HL-60/S4 (cell line): ENCODE measurements at regions not wholly inside any gene's neighbourhood (a gene's known extent, or its start where the extent isn't known, plus 50 kb on each side); places are given as distances from the start of the nearest gene placed in this dataset.
"Not testable (repeated sequence)": the region's sequence is repeated elsewhere in the genome, so short reads cannot be mapped to it uniquely, and the experiment has no call there.

Experiments used
- in situ Hi-C: fragments of 300-500 bp; cut with MboI; formaldehyde crosslinking; loops from 2 replicates; pipeline ENCODE4 v1.14.3; 2022; ENCODE audit warnings: low sequenced_read_pairs

DNA sequence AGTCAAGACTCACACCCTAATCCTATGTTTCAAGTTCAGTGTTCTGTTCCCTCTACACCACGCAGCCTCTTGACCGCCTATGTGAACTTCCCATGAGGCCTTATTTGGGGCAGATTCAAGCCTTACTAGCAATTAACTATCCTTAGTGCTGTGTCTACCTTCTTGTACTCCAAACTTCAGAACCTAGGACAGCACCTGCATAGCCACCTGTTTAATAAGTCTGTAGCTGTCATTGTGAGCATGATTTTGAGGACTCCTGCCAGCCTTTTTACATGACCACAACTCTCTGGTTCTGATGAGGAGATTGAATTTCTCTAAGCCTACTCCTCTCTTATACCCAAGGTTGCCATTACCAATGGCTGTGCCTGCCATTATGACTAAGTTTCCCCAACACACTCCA is 50.8 kb upstream of the PCSK1 start:
- in situ Hi-C loops = no loop called here

DNA sequence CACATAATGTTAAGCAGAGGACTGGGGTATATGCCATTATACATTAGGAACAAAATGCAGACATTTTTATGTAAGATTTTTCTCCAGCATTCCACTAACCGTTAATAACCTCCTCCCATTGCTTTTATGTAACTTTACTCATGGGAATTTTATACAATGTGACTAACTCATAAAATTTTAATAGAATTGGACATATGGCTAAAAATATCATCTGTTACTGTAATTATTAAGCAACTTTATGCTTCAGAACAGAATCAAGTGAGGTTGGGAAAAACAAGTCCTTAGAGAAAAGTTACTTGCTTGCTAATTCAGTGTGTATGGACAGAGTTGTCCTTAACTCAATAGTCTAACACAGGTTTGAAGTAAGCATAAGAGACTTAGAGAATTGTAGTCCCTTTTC is 54.8 kb upstream of the PCSK1 start:
- in situ Hi-C loops = no loop called here

DNA sequence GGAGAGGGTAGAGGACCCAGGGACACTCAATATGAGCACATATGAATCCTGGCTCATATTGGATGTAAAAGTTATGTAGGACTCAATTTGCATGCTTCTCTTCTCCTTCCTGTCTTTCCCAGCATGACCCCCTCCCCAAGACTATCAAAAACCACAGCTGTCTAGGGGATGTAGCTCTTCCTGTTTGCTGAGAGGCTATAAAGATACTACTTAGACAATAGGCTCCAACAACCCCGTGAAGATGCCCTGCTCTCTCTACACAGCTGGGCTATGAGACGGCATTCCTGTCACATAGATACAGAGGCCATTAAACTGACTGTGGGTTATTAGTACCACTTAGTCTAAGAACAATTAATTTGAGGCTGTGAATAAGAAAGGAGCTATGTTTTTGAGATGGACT is 56.5 kb upstream of the PCSK1 start:
- in situ Hi-C loops = no loop called here

DNA sequence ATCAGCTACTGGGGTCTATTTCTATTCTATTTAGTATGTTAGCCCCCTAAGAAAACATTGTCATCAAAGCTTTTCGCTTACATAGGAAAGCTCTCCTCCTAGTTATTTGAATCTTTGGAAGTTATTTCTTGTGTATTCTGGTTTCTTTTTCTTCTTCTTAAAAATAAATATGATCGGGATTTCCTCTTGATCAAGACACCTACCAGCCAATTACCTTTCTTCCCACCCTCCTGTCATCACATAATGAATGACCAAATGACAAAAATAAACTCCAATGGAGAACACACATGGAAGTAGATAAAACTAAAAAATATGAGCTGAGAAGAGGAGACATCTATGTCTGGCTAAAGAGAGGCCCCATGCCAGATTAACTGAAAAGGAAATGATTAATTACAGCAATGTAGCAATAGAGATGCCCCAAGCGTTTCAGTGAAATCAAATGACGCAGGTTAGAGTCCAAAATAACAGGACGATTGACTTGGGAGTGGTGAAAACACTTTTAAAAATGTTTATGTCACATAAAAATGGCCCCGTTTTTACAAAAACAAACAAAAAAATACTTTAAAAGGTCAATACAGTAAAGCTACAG is 59.5 kb upstream of the PCSK1 start:
- in situ Hi-C loops = no loop called here

DNA sequence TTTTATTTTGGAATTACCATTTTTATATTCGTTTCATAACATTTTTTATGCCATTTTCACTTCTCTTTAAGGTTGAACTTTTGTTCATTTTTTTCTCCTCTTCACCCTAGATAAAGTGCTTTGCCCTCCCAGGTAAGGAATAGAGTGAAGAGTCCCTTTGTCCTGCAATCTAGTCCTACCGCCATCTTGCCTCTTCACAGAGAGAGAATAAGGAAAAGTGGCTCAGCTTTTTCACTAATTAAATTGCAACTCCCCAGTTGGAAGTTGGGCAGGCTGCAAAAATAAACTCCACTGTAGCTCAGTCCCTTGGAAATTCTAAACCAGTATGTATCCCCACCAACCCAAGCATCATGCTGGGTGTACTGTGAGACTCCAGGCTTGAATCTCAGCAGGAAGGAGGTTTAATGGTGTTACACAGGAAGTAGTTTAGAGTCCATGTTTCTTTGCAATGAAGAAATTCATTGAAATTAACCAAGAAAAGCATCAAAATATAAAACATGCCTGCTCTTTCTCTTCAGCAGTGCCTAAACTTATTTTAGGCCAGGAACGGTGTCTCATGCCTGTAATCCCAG is 60.3 kb upstream of the PCSK1 start:
- in situ Hi-C loops = no loop called here

DNA sequence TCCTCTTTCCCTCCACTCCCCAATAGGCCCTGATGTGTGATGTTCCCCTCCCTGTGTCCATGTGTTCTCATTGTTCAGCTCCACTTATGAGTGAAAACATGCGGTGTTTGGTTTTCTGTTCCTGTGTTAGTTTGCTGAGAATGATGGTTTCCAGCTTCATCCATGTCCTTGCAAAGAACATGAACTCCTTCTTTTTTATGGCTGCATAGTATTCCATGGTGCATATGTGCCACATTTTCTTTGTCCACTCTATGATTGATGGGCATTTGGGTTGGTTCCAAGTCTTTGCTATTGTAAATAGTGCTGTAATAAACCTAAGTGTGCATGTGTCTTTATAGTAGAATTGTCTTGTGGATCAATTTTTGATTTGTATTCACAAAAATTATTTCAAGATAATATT is 62.4 kb upstream of the PCSK1 start:
- in situ Hi-C loops = not testable (repeated sequence)

DNA sequence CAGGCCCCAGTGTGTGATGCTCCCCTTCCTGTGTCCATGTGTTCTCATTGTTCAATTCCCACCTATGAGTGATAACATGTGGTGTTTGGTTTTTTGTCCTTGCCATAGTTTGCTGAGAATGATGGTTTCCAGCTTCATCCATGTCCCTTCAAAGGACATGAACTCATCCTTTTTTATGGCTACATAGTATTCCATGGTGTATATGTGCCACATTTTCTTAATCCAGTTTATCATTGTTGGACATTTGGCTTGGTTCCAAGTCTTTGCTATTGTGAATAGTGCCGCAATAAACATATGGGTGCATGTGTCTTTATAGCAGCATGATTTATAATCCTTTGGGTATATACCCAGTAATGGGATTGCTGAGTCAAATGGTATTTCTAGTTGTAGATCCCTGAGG is 64.0 kb upstream of the PCSK1 start:
- in situ Hi-C loops = not testable (repeated sequence)

DNA sequence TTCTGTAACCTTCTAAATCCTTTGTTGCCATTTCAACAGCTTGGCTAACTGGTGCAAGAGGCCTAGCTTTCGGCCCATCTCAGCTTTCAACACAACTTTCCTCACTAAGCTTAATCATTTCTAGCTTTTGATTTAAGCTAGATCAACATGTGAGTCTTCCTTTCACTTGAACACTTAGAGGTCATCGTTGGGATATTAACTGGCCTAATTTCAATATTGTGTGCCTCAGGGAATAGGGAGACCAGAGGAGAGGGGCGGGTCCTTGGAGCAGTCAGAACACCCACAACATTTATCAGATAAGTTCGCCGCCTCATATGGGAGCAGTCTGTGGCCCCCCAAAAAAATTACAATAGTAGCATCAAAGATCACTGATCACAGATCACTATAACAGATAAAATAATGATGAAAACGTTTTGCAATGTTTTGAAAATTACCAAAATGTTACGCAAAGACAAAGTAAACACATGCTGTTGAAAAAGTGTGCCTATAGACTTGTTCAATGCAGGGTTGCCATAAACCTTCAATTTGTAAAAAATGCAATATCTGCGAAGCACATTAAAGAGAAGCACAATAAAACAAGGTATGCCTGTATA is 66.8 kb upstream of the PCSK1 start:
- in situ Hi-C loops = no loop called here

DNA sequence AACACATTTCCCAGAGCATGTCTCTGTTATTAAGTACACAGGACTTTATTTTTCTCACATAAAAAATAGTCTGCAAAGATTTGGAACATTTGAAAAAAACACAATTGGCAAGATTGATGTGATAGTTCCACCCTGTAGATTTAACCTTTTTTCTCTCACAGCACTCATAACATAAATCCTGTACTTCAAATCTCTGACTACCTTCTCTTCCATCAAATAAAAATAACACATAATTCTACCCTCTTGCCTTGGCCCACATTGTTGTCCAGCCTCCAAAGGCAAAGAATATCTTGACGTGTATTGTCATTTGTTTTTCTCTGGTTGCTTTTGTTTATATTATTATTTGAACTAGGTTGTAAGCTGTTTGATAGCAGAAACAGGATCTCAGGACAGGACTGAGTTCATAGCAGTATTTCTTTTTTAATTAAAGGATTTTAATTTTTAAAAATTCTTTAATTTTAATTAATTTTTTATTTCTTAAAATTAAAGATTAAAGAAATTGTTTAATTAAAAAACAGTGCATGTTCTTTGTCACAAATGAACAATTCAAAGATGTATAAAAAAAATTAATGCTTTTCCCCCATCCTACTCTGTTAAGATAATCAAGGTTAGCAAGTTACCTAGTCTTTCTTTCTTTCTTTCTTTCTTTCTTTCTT is 69.1 kb upstream of the PCSK1 start:
- in situ Hi-C loops = no loop called here

DNA sequence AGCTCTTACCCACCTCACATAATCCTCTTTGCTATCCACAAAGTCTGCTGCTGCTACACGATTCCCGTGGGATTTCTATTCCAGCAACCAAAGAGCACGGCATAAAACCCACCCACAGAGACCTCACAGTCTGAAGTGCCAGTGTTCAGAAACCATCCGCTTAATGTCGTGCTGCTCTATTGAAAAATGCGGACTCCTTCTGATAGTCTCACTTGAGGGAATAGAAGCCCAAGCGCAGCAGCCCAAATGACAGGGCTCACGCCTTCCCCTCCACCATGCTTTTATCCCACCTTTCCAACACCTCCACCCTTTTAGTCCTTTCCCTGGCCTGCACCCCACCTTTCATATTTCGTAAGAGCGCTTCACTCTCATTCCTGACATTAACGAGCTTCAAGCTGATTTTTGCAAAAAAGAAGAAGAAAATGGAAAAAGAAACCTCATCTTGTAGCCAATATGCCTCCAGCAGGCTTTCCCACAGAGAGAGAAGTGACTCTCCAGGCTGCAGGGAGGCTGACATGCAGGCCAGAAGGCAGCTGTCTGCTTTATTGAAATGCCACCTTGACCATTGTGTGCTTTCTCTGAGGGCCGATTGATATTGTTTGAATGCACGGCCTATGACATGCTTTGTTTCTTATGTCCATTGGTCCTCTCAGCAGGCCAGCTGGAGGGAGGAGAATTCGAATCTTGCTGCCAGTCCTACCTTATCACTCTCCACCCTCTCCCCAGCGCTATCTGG is 70.6 kb upstream of the PCSK1 start:
- in situ Hi-C loops = no loop called here

DNA sequence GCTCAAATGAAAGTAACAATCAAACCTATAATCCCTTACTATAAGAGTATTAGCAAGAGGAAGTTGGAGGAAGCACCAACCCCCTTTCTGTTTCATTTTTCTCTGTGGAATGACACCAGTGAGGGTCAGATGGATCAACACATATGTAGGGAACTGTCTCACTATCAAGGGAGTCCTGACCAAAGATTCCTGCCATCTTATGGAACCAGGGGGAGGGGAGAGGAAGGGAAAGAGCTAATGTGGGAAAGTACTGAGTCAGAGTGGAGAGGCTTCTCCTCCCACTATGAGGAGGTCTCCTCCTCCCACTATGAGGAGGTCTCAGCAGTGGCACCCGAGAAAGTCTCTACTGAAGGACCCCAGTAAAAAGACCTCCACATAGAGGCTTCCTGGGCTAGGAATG is 73.3 kb upstream of the PCSK1 start:
- in situ Hi-C loops = no loop called here

DNA sequence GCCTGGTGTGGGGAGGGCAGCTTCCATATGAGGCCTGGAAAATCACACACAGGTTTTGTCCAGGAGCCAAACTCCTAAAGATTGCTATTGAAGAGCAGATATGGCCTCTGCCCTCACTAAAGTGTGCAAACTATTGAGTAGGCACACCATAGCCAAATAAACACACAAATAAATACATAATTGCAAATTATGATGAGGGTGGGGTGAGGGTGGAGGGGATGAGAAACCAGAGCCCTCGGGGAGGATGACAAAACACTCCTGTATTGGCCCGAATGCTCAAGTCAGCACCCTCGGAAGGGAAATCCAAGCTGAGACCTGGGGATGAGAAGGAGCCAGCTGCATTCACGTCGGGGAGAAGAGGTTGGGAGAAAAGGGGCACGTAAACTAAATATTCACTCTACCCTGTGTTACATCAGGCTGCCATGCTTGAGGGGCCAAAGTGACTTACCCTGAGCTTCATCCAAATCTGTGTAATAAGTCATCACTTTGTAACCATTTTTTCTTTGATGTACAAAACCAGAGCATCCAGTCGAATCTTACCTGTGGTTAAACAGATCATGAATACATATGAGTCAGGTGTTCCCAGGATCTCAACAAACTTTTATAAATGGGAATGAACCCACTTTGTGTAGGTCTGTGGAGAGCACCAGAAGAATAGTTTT is 73.9 kb upstream of the PCSK1 start:
- in situ Hi-C loops = no loop called here

DNA sequence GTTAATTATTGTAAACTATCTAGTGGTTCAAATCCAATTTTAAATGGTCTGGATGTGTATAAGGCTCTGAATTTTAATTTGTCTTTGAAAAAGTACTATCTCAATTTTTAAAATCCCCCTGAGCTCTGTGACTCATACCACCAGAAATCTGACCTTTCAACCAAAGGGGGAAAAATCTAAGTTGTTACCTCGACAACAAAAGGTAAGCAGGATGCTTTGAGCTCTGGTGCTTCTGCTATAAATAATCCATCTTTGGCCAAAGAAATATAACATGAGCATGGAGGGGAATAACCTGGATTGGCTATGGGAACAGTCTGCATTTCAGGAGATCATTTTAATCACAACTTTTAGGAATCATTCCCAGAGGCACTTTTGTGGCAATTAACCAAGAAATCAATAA is 76.3 kb upstream of the PCSK1 start:
- in situ Hi-C loops = no loop called here

DNA sequence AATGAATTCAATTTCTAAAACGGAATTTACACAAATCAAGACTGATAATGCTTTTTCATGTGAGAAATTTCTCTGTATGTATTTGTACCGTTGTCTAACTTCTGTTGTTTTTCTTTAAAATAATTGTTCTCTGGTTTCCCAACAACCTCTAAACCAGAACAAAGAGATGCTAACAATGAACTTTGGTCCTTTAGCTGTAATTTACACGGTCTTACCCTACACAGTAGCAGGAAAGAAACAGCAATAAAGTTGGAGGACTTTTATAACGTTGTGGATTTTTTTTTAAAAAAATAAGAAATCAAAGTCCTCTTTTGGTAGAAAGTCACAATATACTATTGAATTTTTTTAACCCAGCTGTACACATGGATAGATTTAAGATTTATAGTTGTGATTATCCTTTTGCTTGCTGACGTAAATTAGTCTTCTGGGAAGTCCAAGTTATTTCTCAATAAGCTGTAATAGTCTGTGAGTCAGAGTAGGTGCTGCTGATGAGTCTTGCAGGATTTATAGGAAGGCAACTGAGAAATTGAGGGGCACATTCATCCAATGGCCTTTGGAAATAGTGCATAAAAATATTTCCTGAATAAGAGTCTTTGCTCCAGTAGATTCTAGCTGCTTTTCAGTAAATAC is 76.8 kb upstream of the PCSK1 start:
- in situ Hi-C loops = no loop called here

DNA sequence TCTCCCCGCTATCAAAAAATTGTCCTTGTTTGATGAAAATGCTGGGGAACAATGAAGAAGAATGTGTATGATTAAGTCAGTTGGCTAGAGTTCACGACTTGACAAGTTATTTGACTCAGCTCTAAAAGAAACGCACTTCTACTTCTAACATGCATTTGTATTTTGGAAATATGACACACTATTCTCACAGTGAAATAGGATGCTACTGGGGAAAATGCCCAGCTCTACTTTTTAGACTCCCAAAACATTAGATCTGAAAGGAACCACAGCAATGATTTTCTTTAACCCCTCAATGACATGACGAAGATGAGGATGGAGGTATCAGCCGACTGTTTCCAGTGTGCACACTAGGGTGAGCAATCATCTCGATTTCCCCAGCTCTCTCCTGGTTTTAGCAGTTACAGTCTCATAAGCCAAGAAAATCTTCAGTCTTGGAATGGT is 83.6 kb upstream of the PCSK1 start:
- in situ Hi-C loops = no loop called here

DNA sequence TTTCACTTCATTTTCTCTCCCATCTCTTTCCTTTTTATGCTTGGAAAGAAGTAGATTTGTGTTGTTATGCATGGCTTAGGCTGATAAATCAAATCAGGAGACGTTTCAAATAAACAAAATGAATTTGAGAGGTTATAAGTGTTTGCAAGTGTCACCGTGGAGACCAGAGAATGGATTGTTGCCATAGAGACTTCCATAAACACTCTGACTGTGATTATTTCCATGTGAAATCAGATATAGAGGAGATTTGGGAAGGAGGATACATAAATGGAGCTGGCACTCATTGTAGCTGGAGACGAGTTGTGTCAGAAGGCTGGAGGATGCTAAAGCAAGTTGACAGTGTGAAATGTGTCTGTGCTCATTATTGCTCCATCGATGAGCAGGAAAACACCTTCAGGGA is 84.2 kb upstream of the PCSK1 start:
- in situ Hi-C loops = no loop called here

DNA sequence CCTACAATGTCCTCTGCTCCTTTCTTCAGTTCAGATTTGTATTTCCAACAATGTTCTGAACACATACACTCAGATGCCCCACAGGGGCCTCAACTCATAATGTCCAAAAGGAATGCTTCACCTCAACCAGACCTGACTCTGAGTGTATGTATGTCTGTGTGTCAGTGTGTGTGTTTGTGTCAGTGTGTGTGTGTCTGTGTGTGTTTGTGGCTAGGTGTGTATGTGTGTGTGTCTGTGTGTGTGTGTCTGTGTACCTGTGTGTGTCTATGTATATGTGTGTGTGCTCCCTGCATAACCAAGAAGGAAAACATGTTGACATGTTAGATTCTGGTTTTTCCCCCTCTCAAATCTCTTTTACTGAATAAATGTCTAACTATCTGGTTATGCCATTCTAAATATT is 87.3 kb upstream of the PCSK1 start:
- in situ Hi-C loops = no loop called here

DNA sequence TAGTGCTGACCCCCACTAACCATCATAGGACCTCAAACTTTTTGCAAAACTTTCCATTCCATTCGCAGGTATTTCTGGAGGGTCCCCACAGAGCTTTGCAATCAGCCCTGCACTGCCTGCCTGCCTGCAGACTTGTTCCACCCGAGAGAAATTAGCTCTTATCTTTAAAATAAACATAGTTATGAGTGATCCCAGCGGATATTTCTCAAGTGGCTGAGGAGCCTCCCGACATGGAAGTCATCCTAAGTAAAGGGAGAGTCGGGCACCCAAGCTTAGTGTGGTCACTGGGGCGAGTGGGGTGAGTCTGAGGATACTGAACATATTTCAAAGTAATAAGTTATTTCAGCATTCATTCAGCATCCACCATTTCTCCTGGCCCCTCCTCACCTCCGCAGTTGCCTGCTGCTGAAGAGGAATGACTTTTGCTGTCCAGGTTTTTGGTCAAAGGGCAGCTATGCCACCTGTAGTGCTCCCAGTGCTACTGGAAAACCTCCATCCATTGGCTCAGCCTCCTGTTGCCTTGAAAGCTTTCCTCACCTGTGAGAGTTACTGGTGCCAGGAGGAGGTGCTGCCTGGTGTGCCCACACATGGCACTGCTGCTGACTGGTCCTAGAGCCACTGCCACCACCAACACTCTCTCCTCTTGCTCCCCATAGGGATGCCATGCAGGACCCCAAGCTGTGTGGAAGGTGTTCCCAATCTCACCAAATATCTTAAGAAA is 89.7 kb upstream of the PCSK1 start:
- in situ Hi-C loops = no loop called here

DNA sequence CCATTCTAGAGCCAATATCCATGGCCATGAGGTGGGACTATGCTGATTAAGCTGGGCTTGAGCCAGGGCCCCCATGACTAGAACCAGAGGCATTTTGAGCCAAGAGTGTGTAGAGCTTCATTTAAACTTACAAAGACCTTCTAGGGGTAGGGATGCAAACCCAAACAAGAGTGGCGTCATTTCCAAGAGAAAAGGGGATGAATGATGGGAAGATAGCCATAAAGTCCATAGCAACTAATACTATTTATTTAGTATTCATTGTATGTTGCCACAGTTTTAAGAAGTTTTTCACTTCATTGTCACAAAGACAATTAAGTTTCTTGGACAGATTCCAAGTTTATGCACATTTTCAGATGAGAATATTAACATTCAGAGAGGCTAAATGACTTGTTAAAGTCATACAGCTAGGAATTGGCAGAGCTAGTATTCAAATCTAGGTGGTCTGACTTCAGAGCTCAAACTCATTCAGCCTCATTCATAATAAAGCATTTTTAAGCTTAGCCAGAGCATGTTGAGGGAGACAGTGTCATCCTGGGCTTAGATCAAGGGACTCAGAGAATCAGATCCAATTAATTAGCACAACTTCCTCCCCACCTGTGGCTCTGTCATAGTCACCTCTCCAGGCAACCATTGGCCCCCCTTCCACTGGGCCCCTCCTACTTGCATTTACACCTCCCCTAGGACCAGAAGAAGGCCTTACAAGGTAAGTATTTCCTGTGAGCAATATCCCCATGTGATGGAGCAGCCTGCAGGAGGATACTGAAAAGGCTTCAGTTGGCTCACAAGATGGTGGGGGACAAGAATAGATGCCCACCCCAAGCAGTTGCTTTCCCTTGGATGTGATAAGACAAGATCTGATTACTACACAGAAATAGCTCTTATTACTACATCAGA is 95.0 kb upstream of the PCSK1 start:
- in situ Hi-C loops = no loop called here
